Upper lobe of left lung (tissue), 4 donors: ENCODE measurements at regions not wholly inside any gene's neighbourhood (a gene's known extent, or its start where the extent isn't known, plus 50 kb on each side); places are given as distances from the start of the nearest gene placed in this dataset.

ENCODE experiments used
- CTCF ChIP-seq, 6 experiments: fragments of 450-650 bp in 4 of 6; fragments of 200-600 bp in 2 of 6; sonication (generic) in 2 of 6; IDR thresholded peaks; one replicate each; pipeline ENCODE4 v1.5.1; 2016 to 2019; ENCODE audit warnings: antibody characterized with exemption in 6 of 6
- EP300 ChIP-seq, 4 donors: sonication (generic); formaldehyde crosslinking; IDR thresholded peaks; one replicate each; pipeline ENCODE4 v1.5.1; 2017; ENCODE audit warnings: antibody characterized with exemption in 4 of 4, control low read depth in 2 of 4
- POLR2A ChIP-seq, 4 donors: fragments of 450-650 bp; IDR thresholded peaks; one replicate each; pipeline ENCODE4 v1.5.1; 2016 to 2017; ENCODE audit warnings: antibody characterized with exemption in 4 of 4, mild to moderate bottlenecking in 2 of 4
- POLR2AphosphoS5 ChIP-seq, 2 donors: sonication (generic); formaldehyde crosslinking; IDR thresholded peaks; one replicate each; pipeline ENCODE4 v1.5.1; 2017; ENCODE audit warnings: antibody characterized with exemption in 2 of 2

GRCh38 chr9:29211003-29211579, 1637.8 kb upstream of the C9orf72 start:
- TF ChIP-seq POLR2A (IDR thresholded peaks at IDR 0.05) (no peak), CTCF (IDR thresholded peaks at IDR 0.05) (no peak), POLR2AphosphoS5 (IDR thresholded peaks at IDR 0.05) (no peak), EP300 (IDR thresholded peaks at IDR 0.05) (no peak)
